SK-N-SH (cell line): ENCODE measurements at regions not wholly inside any gene's neighbourhood (a gene's known extent, or its start where the extent isn't known, plus 50 kb on each side); places are given as distances from the start of the nearest gene placed in this dataset.

Experiments used
- CTCF ChIA-PET: fragments of 300-600, 350-600 bp; formaldehyde crosslinking; extraction: SDS; loops from one replicate; lab custom pipeline; 2021; lab: Yijun Ruan, JAX
- POLR2A ChIA-PET: fragments of 350-600 bp; sonication (Branson Sonifier 250); formaldehyde crosslinking; extraction: SDS; loops from one replicate; lab custom pipeline; 2020; ENCODE audit warnings: antibody characterized with exemption, inconsistent platforms; lab: Yijun Ruan, JAX
- DNase-seq: peaks from one replicate; pipeline ENCODE4 v3.0.0; 2012
- H2AFZ ChIP-seq: fragments of 200-600 bp; sonication (generic); 2 replicates; pipeline ENCODE4 v1.8.1; 2016; ENCODE audit warnings: antibody characterized with exemption, mild to moderate bottlenecking, low read depth
- H3F3A ChIP-seq: fragments of 200-600 bp; sonication (generic); replicated peaks from 2 replicates; pipeline ENCODE3; 2016; ENCODE audit warnings: antibody characterized with exemption, mild to moderate bottlenecking; ENCODE audit not compliant: insufficient read depth
- H3K27ac ChIP-seq, 2 experiments: fragments of 200-500 bp in 1 of 2; fragments of 200-600 bp in 1 of 2; sonication (Bioruptor generic) in 1 of 2; sonication (generic), shearing (Covaris generic) in 1 of 2; 2 replicates each; pipeline versions ENCODE4 v1.5.1 to v1.6.1; 2014 to 2016; ENCODE audit warnings: low read depth in 2 of 2, inconsistent platforms in 1 of 2, low read length in 1 of 2, mild to moderate bottlenecking in 1 of 2, mixed read lengths in 1 of 2
- H3K27me3 ChIP-seq: fragments of 200-600 bp; sonication (generic), shearing (Covaris generic); 2 replicates; pipeline ENCODE4 v1.6.1; 2016; ENCODE audit warnings: mixed run types; ENCODE audit not compliant: insufficient read depth
- H3K36me3 ChIP-seq, 2 experiments: fragments of 200-500 bp in 1 of 2; fragments of 200-600 bp in 1 of 2; sonication (Bioruptor generic) in 1 of 2; sonication (generic) in 1 of 2; replicated peaks in 1 of 2; 2 replicates each; pipeline versions ENCODE3 to v1.5.1; 2014 to 2016; ENCODE audit warnings: low read length in 1 of 2, mild to moderate bottlenecking in 1 of 2; ENCODE audit not compliant: insufficient read depth in 2 of 2, control insufficient read depth in 1 of 2
- H3K4me1 ChIP-seq, 2 experiments: fragments of 200-500 bp in 1 of 2; fragments of 200-600 bp in 1 of 2; sonication (Bioruptor generic) in 1 of 2; sonication (generic), shearing (Covaris generic) in 1 of 2; 2 replicates each; pipeline versions ENCODE4 v1.5.1 to v1.6.1; 2014 to 2016; ENCODE audit warnings: low read depth in 1 of 2, low read length in 1 of 2, mixed run types in 1 of 2; ENCODE audit not compliant: insufficient read depth in 2 of 2, control insufficient read depth in 1 of 2
- H3K4me2 ChIP-seq: fragments of 200-600 bp; sonication (generic), shearing (Covaris generic); 2 replicates; pipeline ENCODE4 v1.6.1; 2017; ENCODE audit warnings: mixed run types
- H3K4me3 ChIP-seq, 2 experiments: fragments of 200-500 bp in 1 of 2; fragments of 200-600 bp in 1 of 2; sonication (Bioruptor generic) in 1 of 2; sonication (generic), shearing (Covaris generic) in 1 of 2; 2 replicates each; pipeline versions ENCODE4 v1.5.1 to v1.8.1; 2014 to 2016; ENCODE audit warnings: low read depth in 2 of 2, inconsistent platforms in 1 of 2, low read length in 1 of 2, mild to moderate bottlenecking in 1 of 2, mixed read lengths in 1 of 2, moderate library complexity in 1 of 2
- H3K79me2 ChIP-seq: fragments of 200-600 bp; sonication (generic); 2 replicates; pipeline ENCODE4 v1.8.1; 2017; ENCODE audit warnings: mild to moderate bottlenecking; ENCODE audit not compliant: insufficient read depth
- H3K9ac ChIP-seq: fragments of 200-600 bp; sonication (generic); 2 replicates; pipeline ENCODE4 v1.6.1; 2017; ENCODE audit warnings: mixed run types
- H3K9me2 ChIP-seq: fragments of 200-600 bp; sonication (generic); 2 replicates; pipeline ENCODE4 v1.6.1; 2017; ENCODE audit warnings: mixed run types
- H3K9me3 ChIP-seq: fragments of 200-600 bp; sonication (generic); 2 replicates; pipeline ENCODE4 v1.6.1; 2017; ENCODE audit warnings: mixed run types, mild to moderate bottlenecking, moderate library complexity
- H4K20me1 ChIP-seq: fragments of 200-600 bp; sonication (generic); 2 replicates; pipeline ENCODE4 v1.6.1; 2017; ENCODE audit warnings: mild to moderate bottlenecking, mixed run types; ENCODE audit not compliant: insufficient read depth
- ELF1 ChIP-seq: IDR thresholded peaks from 2 replicates; pipeline ENCODE4 v1.4.0; 2012
- EP300 ChIP-seq, 2 experiments: IDR thresholded peaks; 2 replicates each; pipeline versions ENCODE4 v1.4.0 to v1.6.1; 2012; ENCODE audit warnings: borderline replicate concordance in 1 of 2, low read depth in 1 of 2, low read length in 1 of 2
- FOXJ3 ChIP-seq: sonication (generic); formaldehyde crosslinking; IDR thresholded peaks from 2 replicates; pipeline ENCODE4 v1.5.1; 2020; ENCODE audit warnings: mild to moderate bottlenecking, missing genetic modification reagents
- GATA2 ChIP-seq: sonication (generic); formaldehyde crosslinking; IDR thresholded peaks from 2 replicates; pipeline ENCODE4 v1.5.0; 2020; ENCODE audit warnings: mild to moderate bottlenecking, missing genetic modification reagents
- IRF3 ChIP-seq: fragments of 150-350 bp; IDR thresholded peaks from 2 replicates; pipeline ENCODE4 v1.6.1; 2016; ENCODE audit warnings: mild to moderate bottlenecking, low read depth, low read length
- JUND ChIP-seq: IDR thresholded peaks from 2 replicates; pipeline ENCODE4 v1.4.0; 2012
- NFIC ChIP-seq: IDR thresholded peaks from 2 replicates; pipeline ENCODE4 v1.4.0; 2012; ENCODE audit warnings: borderline replicate concordance
- PBX3 ChIP-seq: IDR thresholded peaks from 2 replicates; pipeline ENCODE4; 2012
- POLR2AphosphoS5 ChIP-seq: IDR thresholded peaks from 2 replicates; pipeline ENCODE4 v1.6.1; 2012; ENCODE audit warnings: low read depth, low read length
- RCOR1 ChIP-seq: fragments of 150-350 bp; IDR thresholded peaks from 2 replicates; pipeline ENCODE4 v1.6.1; 2017; ENCODE audit warnings: antibody characterized with exemption, low read length
- SIN3A ChIP-seq: IDR thresholded peaks from 2 replicates; pipeline ENCODE4 v1.6.1; 2012; ENCODE audit warnings: low read depth, mild to moderate bottlenecking, low read length, moderate library complexity, borderline replicate concordance
- TAF1 ChIP-seq: IDR thresholded peaks from 2 replicates; pipeline ENCODE4 v1.6.1; 2012; ENCODE audit warnings: low read depth, mild to moderate bottlenecking, low read length, moderate library complexity, borderline replicate concordance
- TEAD4 ChIP-seq: IDR thresholded peaks from 2 replicates; pipeline ENCODE4 v1.4.0; 2012; ENCODE audit warnings: mild to moderate bottlenecking, borderline replicate concordance; ENCODE audit not compliant: insufficient read depth
- USF1 ChIP-seq: IDR thresholded peaks from 2 replicates; pipeline ENCODE4 v1.4.0; 2012; ENCODE audit warnings: low read depth, borderline replicate concordance
- USF2 ChIP-seq: fragments of 150-350 bp; IDR thresholded peaks from 2 replicates; pipeline ENCODE4 v1.6.1; 2017; ENCODE audit warnings: antibody characterized with exemption, low read length, low read depth, borderline replicate concordance
- YY1 ChIP-seq: IDR thresholded peaks from 2 replicates; pipeline ENCODE4 v1.4.0; 2012; ENCODE audit warnings: low read depth, mild to moderate bottlenecking
- WGBS: methylation state at CpG from one replicate; pipeline ENCODE4 v1.1.6; 2017; ENCODE audit warnings: low lambda C conversion rate; 5-methylcytosine and 5-hydroxymethylcytosine counted together

GRCh38 chr1:191839891-191840290, 318.4 kb upstream of the RGS18 start:
- POLR2A ChIA-PET: no interaction called here
- Histone ChIP-seq H3K4me1 (no peaks in the 10 kb centered on the region), H3K4me2 (no peak overlapping the region), H3K9me2 (0 out of 2 replicates have a peak, but pooled peaks cover 3% of the 10 kb centered on the region), H3K36me3 (no peaks in the 10 kb centered on the region), H4K20me1 (no peaks in the 10 kb centered on the region), H3K27ac (no peak overlapping the region), H3K4me3 (no peak overlapping the region), H3K9ac (no peak overlapping the region), H3K9me3 (no peaks in the 10 kb centered on the region), H3K79me2 (no peaks in the 10 kb centered on the region), H2AFZ (no peak overlapping the region), H3F3A (no peaks in the 10 kb centered on the region), H3K27me3 (no peaks in the 10 kb centered on the region)
- WGBS: 0% methylated on average over 2 of the region's 2 CpGs
- no peak for DNase-seq
- TF ChIP-seq FOXJ3 (CRISPR knock-in tag) (no peak), NFIC (no peak), YY1 (no peak), ELF1 (no peak), PBX3 (no peak), USF2 (no peak), POLR2AphosphoS5 (no peak), IRF3 (no peak), SIN3A (no peak), GATA2 (CRISPR knock-in tag) (no peak), RCOR1 (no peak), TAF1 (no peak)
- CTCF ChIA-PET: no interaction called here

- Histone ChIP-seq H3K79me2 (no peaks in the 10 kb centered on the region), H3K27ac (no peak overlapping the region), H3K36me3 (no peaks in the 10 kb centered on the region), H3K27me3 (no peaks in the 10 kb centered on the region), H3K4me3 (no peak overlapping the region), H2AFZ (no peak overlapping the region), H3K9ac (no peak overlapping the region), H3K9me2 (0 out of 2 replicates have a peak, but pooled peaks cover 4% of the 10 kb centered on the region), H3K9me3 (no peaks in the 10 kb centered on the region), H4K20me1 (no peaks in the 10 kb centered on the region), H3K4me2 (no peak overlapping the region), H3K4me1 (no peaks in the 10 kb centered on the region), H3F3A (no peaks in the 10 kb centered on the region)
- TF ChIP-seq TEAD4 (no peak), EP300 (IDR thresholded peaks at IDR 0.05; ENCODE audit: borderline replicate concordance in 1 of 2, low read depth in 1 of 2, low read length in 1 of 2) (no peak), USF1 (no peak), TAF1 (no peak), USF2 (no peak), JUND (no peak)
- DNase-seq: no peak
- ChIA-PET CTCF (interaction anchor here (0.6 kb wide), 1 partner anchor 106 kb away, joined by 3 read pairs; no protein-coding TSS in a partner anchor), POLR2A (no interaction called here)
- WGBS: 7% methylated on average over 1 of the region's 1 CpG
These were observed 306.3 kb upstream of the RGS18 start for GRCh38 chr1:191851799-191852595.
